DND-41 (cell line): ENCODE measurements at regions not wholly inside any gene's neighbourhood (a gene's known extent, or its start where the extent isn't known, plus 50 kb on each side); places are given as distances from the start of the nearest gene placed in this dataset.

Experiments used
- ATAC-seq: fragments of 200-7000 bp; cut with Tn5 transposase; 3 replicates; pipeline ENCODE4 v1.9.1; 2021; ENCODE audit warnings: low read depth; ENCODE audit not compliant: insufficient read depth
- DNase-seq: peaks from one replicate; pipeline ENCODE4 v3.0.0-alpha.2; 2020
- H2AFZ ChIP-seq: 2 replicates; pipeline ENCODE4 v1.6.0; 2012; ENCODE audit warnings: low read depth, low read length
- H3K27ac ChIP-seq: 2 replicates; pipeline ENCODE4 v1.5.1; 2012; ENCODE audit warnings: low read length, inconsistent platforms
- H3K27me3 ChIP-seq: fragments of 200-600 bp; sonication (generic); 2 replicates; pipeline ENCODE4 v1.6.0; 2012; ENCODE audit warnings: low read length, mild to moderate bottlenecking, inconsistent platforms; ENCODE audit not compliant: insufficient read depth, poor library complexity
- H3K36me3 ChIP-seq: 2 replicates; pipeline ENCODE4 v1.5.1; 2012; ENCODE audit warnings: low read length, inconsistent platforms; ENCODE audit not compliant: insufficient read depth
- H3K4me1 ChIP-seq: 2 replicates; pipeline ENCODE4 v1.5.1; 2012; ENCODE audit warnings: mild to moderate bottlenecking, low read length; ENCODE audit not compliant: insufficient read depth
- H3K4me2 ChIP-seq: 2 replicates; pipeline ENCODE4 v1.6.0; 2012; ENCODE audit warnings: mild to moderate bottlenecking, moderate library complexity, low read length, inconsistent platforms; ENCODE audit not compliant: insufficient read depth
- H3K4me3 ChIP-seq, 2 experiments: fragments of 200-600 bp in 1 of 2; shearing (Covaris generic) in 1 of 2; 2 replicates each; pipeline ENCODE4 v1.5.1; 2012 to 2016; ENCODE audit warnings: inconsistent platforms in 2 of 2, low read length in 2 of 2, mild to moderate bottlenecking in 2 of 2, low read depth in 1 of 2, moderate library complexity in 1 of 2
- H3K79me2 ChIP-seq: 2 replicates; pipeline ENCODE4 v1.6.0; 2012; ENCODE audit warnings: low read length, inconsistent platforms; ENCODE audit not compliant: insufficient read depth
- H3K9ac ChIP-seq: 2 replicates; pipeline ENCODE4 v1.6.0; 2012; ENCODE audit warnings: low read depth, mild to moderate bottlenecking, inconsistent platforms, low read length, moderate library complexity
- H3K9me3 ChIP-seq: 2 replicates; pipeline ENCODE4 v1.5.1; 2012; ENCODE audit warnings: low read length, moderate library complexity, mild to moderate bottlenecking, inconsistent platforms; ENCODE audit not compliant: insufficient read depth, severe bottlenecking
- H4K20me1 ChIP-seq: 2 replicates; pipeline ENCODE4 v1.6.0; 2012; ENCODE audit warnings: low read length; ENCODE audit not compliant: insufficient read depth
- CTCF ChIP-seq: IDR thresholded peaks from 2 replicates; pipeline ENCODE4 v1.5.1; 2012; ENCODE audit warnings: borderline replicate concordance, low read length, moderate library complexity, mild to moderate bottlenecking; ENCODE audit not compliant: poor library complexity, severe bottlenecking; ENCODE audit errors: extremely low read depth
- EZH2 ChIP-seq: IDR thresholded peaks from 3 replicates; pipeline ENCODE4 v1.6.1; 2012; ENCODE audit warnings: borderline replicate concordance, low read depth, mild to moderate bottlenecking, moderate library complexity, low read length, inconsistent platforms; ENCODE audit not compliant: severe bottlenecking

DNA sequence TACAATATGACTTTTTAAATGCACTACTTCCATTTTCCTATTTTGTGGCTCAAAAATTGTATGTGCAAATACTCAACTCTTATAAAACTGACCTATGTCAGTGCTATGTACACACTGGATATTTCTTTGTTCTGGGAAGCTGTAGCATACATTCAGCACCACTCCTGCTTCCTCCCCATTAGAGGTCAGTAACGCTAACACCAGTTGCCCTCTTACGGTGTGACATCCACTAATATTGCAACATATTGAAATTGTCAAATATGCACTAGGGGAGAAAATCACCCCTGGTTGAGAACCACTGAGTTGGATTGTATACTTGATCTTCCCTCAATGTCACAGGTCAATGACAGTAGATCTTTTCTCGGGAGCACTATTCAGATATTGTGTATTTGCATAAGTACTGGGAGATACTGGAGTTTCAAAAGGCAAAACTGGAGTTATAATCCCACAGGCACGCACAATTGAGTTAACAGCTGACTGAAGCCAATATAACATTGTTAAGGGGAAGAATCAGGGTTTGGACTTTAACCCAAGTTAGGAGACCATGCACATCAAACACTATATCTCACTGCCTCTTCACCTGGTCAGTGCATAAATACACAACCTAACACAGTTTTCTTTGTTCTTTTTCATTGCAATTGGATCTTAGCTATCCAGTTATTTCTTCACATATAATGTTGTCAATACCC, 1276.5 kb upstream of the MIR17HG start:
- TF ChIP-seq EZH2 (no peak), CTCF (no peak)
- no peak for DNase-seq
- Histone ChIP-seq H3K79me2 (no peaks in the 10 kb centered on the region), H3K9ac (no peak overlapping the region), H3K36me3 (no peaks in the 10 kb centered on the region), H3K27me3 (no peaks in the 10 kb centered on the region), H3K4me2 (no peak overlapping the region), H2AFZ (no peak overlapping the region), H4K20me1 (no peaks in the 10 kb centered on the region), H3K4me1 (no peaks in the 10 kb centered on the region), H3K27ac (no peak overlapping the region), H3K4me3 (no peak overlapping the region), H3K9me3 (no peaks in the 10 kb centered on the region)
- no peak for ATAC-seq

DNA sequence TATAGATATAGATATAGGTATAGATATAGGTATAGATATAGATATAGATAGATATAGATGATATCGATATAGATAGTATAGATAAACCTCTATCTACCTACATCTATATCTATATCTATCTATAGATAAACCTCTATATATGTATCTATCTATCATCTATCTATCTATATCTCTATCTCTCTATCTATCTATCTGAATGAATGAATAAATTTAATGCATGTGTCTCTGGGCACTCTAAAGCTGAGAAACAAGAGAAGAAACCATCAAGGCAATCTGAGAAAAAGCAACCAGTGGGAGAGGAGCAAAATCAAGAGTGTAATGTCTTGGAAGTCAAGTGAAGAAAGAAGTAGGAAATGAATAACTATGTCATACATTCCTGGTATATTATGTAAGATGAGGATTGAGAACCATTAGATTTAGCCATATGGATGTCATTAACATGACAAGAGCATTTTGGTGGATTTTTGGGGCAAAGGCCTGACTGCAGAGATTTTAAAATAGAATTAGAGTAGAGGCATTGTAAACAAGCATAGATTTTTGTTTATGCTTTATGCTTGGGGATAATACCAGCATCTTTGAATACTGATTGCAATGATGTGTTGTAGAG, 1262.7 kb upstream of the MIR17HG start:
- H3K36me3 ChIP-seq: no peaks in the 10 kb centered on the region

GRCh38 chr13:90089051-90089450, 1258.4 kb upstream of the MIR17HG start:
- no peak overlapping the region for H3K4me2 ChIP-seq
- ATAC-seq (no peak), DNase-seq (no peak)
- H3K27me3 ChIP-seq: no peaks in the 10 kb centered on the region
- H3K27ac ChIP-seq: no peak overlapping the region
- no peak overlapping the region for H3K4me3 ChIP-seq
- H3K79me2 ChIP-seq: no peaks in the 10 kb centered on the region
- no peaks in the 10 kb centered on the region for H3K36me3 ChIP-seq
- no peak overlapping the region for H2AFZ ChIP-seq
- no peaks in the 10 kb centered on the region for H3K9me3 ChIP-seq
- H4K20me1 ChIP-seq: no peaks in the 10 kb centered on the region
- TF ChIP-seq CTCF: no peak
- TF ChIP-seq EZH2: no peak
- H3K4me1 ChIP-seq: no peaks in the 10 kb centered on the region
- H3K9ac ChIP-seq: no peak overlapping the region

More for the DNA sequence above, 1262.7 kb upstream of the MIR17HG start:
- Histone ChIP-seq H3K9me3 (no peaks in the 10 kb centered on the region), H3K4me3 (no peak overlapping the region), H3K9ac (no peak overlapping the region), H3K4me2 (no peak overlapping the region), H3K27ac (no peak overlapping the region), H3K79me2 (no peaks in the 10 kb centered on the region), H2AFZ (no peak overlapping the region), H4K20me1 (no peaks in the 10 kb centered on the region), H3K27me3 (no peaks in the 10 kb centered on the region), H3K4me1 (no peaks in the 10 kb centered on the region)
- ATAC-seq: no peak
- no peak for DNase-seq
- TF ChIP-seq EZH2: no peak
- no peak for TF ChIP-seq CTCF
